T-helper 2 cell (primary cell): ENCODE measurements at regions not wholly inside any gene's neighbourhood (a gene's known extent, or its start where the extent isn't known, plus 50 kb on each side); places are given as distances from the start of the nearest gene placed in this dataset.
"Not testable (repeated sequence)": the region's sequence is repeated elsewhere in the genome, so short reads cannot be mapped to it uniquely, and the experiment has no call there.

Source experiments
- DNase-seq, 5 experiments: peaks; one replicate each; pipeline versions ENCODE4 v3.0.0 to v3.0.0-alpha.2; 2012 to 2022

GRCh38 chr12:38159591-38160317 is 156.8 kb upstream of the ALG10B start:
- DNase-seq = no peak

GRCh38 chr12:38160318-38161122 is 156.1 kb upstream of the ALG10B start:
- DNase-seq = no peak

GRCh38 chr12:38161123-38162000 is 155.2 kb upstream of the ALG10B start:
- DNase-seq = no peak

GRCh38 chr12:38162013-38162412 is 154.6 kb upstream of the ALG10B start:
- no peak for DNase-seq

- DNase-seq = no peak
These were observed 153.7 kb upstream of the ALG10B start for GRCh38 chr12:38162708-38163441.

- no peak for DNase-seq
These were observed 153.2 kb upstream of the ALG10B start for GRCh38 chr12:38163442-38163801.

- no peak for DNase-seq
These were observed 150.3 kb upstream of the ALG10B start for GRCh38 chr12:38166225-38166624.

- no peak for DNase-seq
These were observed 141.0 kb upstream of the ALG10B start for GRCh38 chr12:38175538-38175937.

GRCh38 chr12:38183617-38184016 is 133.0 kb upstream of the ALG10B start:
- DNase-seq = not testable (repeated sequence)

- not testable (repeated sequence) for DNase-seq
These were observed 119.3 kb upstream of the ALG10B start for GRCh38 chr12:38197286-38197685.

- no peak for DNase-seq
These were observed 114.9 kb upstream of the ALG10B start for GRCh38 chr12:38201461-38202276.

- no peak for DNase-seq
These were observed 111.7 kb upstream of the ALG10B start for GRCh38 chr12:38204831-38205230.

- DNase-seq = no peak
These were observed 94.6 kb upstream of the ALG10B start for GRCh38 chr12:38222011-38222410.

GRCh38 chr12:38238328-38238727 is 78.2 kb upstream of the ALG10B start:
- DNase-seq = not testable (repeated sequence)

- no peak for DNase-seq
These were observed 62.8 kb upstream of the ALG10B start for GRCh38 chr12:38253778-38254177.

- no peak for DNase-seq
These were observed 58.2 kb upstream of the ALG10B start for GRCh38 chr12:38258411-38258810.
